GM18520 (cell line): ENCODE measurements at regions not wholly inside any gene's neighbourhood (a gene's known extent, or its start where the extent isn't known, plus 50 kb on each side); places are given as distances from the start of the nearest gene placed in this dataset.
A peak's percentile ranks its signal among the peaks of the same experiment; 100 is the strongest.

Source experiments
- ATAC-seq: cut with Tn5 transposase; IDR thresholded peaks from one replicate; pipeline ENCODE4 v1.9.1; 2021; ENCODE audit not compliant: unreplicated experiment

DNA sequence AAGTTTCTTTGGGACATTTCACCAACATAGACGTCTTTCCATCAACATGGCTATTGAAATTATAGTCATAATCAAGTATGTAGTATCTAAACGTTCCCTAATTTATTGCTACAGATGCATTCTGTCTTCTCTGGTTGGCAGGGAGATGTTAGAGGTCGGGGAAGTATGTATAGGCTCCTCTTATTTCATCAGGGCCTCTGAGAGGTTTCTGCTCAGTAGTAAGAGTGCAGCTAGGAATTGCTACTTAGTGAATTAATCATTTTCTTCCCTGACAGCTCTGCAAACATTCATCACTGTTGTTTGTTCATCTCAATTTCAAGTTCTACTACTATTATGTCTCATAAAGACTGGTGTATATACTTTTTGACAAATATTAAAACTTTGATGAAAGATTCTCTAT, 309.7 kb upstream of the NR2F2 start:
- ATAC-seq, result no peak

GRCh38 chr15:96023081-96023480, 307.4 kb upstream of the NR2F2 start:
- no peak for ATAC-seq

DNA sequence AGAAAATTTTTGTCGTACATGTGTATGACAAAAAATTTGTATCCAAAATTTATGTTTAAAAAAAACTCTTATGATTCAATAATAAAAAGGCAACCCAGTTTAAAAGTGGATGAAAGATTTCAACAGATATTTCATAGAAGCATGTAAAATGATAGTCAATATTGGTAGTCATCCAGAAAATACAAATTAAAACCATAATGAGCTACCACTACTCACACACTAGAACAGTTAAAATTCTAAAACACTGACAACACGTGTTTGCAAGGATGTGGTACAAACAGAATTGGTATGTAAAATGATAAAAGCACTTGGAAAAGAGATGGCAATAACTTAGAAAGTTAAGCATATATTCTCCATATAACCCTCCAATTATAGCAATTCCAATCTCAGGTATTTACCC, 303.0 kb upstream of the NR2F2 start:
- ATAC-seq, result no peak

- ATAC-seq, result no peak
These were observed 301.9 kb upstream of the NR2F2 start for GRCh38 chr15:96028620-96029019.

- ATAC-seq, result no peak
These were observed 301.3 kb upstream of the NR2F2 start for GRCh38 chr15:96029172-96029571.

GRCh38 chr15:96031426-96032110, 298.9 kb upstream of the NR2F2 start:
- no peak for ATAC-seq

DNA sequence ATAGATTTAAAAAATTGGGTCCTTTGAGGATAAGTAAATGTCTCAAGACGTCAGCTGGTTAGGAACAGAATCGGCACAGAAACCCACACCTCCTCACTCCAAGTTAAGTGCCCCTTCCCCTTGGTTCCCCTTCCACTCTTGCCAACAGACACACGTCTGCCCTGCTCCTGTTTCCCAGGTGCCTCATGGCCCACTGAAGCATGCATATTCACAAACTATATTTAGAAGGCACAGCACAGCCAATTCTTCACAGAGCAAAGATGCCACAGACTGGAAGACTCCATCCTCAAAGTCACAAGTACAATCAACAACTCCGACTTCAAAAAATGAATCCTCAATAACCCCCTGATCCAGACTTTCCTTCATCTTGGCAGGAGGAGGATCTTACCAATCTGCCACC, 295.4 kb upstream of the NR2F2 start:
- ATAC-seq, result no peak

DNA sequence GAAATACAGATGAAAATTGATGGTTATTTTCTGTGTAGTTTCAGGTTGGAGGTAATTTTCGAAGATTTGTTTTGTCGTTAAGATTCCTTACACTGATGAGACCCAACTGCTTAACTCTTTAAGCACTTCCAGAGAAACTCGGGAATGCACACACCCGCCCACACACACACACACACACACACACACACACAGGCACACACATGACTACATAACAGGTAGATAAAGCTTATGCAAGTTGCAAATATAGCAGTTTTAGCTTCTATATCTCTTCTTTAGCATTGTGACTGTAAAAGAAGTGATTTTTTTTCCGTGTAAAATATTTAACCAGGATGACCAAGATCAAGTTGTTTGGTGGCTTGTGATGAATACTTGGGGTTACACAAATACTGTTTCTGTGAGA, 294.9 kb upstream of the NR2F2 start:
- ATAC-seq, result no peak

- no peak for ATAC-seq
These were observed 292.9 kb upstream of the NR2F2 start for GRCh38 chr15:96037584-96037983.

GRCh38 chr15:96038131-96038530, 292.4 kb upstream of the NR2F2 start:
- no peak for ATAC-seq

- ATAC-seq, result no peak
These were observed 291.9 kb upstream of the NR2F2 start for GRCh38 chr15:96038650-96039049.

- no peak for ATAC-seq
These were observed 288.3 kb upstream of the NR2F2 start for GRCh38 chr15:96041982-96042733.

DNA sequence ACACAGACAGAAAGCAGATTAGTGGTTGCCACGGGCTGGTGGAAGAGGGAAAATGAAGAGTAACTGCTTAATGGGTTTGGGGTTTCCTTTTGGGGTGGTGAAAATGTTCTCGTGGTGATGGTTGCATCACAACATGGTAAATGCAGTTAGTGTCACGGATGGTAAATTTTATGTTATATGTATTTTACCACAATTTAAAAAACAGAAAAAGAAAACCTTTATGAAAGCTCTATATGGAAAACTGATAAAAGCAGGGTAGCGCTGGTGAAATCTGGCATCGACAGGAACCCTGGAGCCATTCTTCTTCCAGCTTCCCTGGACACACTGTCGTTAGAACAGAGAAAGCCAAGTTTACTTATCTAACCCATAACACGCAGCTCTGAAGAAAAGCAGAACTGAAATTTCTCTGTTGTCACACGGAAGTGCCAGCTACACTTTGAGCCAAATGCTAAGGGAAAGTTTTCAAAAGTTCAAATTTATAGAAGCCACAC, 287.7 kb upstream of the NR2F2 start:
- peak; percentile 43 for ATAC-seq

DNA sequence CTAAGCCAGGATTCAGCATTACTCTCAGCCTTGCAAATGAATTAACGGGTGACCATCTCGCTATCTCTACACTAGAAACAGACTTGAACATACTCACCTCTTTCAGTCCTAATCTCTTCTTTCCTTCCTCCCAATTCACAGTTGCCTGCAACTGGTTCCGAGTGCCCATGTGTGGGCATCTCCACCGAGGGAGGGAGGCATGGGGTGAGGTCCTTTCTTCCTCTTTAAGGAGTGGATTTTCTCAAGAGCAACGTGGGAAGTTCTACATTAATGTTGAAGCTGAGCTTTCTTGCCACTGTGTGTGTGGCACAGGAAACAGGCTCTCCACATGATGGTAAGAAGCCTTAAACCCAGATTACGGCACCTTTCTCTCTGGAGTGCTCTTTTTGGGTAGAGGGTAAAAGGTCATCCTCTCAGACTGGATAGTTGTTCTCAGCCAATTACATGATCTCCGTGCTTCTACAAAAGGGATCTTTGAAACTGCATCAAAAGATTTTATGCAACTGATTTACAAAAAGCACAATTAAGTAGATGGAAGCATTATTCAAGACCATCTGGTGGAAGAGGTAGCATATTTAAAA, 286.8 kb upstream of the NR2F2 start:
- no peak for ATAC-seq

DNA sequence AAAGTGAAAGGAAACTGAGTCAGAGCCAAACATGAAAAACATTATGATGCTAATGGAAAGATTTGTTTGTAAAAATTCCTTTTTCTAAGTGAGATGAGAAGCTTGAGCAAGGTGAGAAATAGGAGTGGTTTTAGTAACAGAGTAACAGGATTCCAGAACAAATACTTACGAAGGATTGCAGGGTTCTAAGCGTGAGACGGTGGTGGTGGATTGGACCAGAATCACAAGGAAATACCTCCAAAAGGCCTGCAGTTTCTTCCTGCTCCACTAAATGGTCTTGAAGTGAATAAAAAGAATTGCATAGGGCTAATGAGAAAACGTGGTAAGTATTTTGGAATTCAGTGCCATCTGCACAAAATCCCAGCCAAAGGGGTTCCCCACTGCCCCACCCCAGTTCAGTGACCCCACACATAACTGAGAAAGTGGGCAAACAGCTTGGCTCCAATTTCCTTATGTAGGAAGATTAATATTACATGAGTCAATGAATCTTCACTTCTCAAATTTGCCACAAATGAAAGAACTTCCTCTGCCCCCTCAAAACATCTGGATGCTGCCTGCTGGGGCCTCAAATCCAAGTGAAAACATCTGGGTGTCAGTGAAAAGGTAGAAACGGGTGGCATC, 283.8 kb upstream of the NR2F2 start:
- no peak for ATAC-seq

GRCh38 chr15:96047255-96047931, 283.1 kb upstream of the NR2F2 start:
- no peak for ATAC-seq

- ATAC-seq, result no peak
These were observed 281.2 kb upstream of the NR2F2 start for GRCh38 chr15:96049323-96049722.

DNA sequence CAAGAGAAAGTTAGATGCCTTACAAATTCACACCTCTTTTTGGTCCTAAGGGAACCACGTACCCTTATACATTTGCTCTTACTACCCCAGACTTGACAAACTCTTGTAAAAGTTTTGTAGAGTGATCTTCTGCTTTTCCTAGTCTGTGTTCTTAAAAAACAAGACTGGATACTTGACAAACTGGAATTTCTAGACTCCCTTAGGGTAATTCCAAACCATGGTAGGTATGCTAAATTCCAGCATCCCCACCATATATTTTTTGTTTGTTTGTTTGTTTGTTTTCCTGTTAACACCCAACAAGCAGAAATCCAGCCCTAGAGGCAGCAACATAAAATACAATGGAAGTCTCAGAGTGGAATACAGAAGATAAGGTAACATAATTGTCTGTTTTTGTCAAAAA, 280.7 kb upstream of the NR2F2 start:
- ATAC-seq, result no peak

- no peak for ATAC-seq
These were observed 278.9 kb upstream of the NR2F2 start for GRCh38 chr15:96051598-96051997.

DNA sequence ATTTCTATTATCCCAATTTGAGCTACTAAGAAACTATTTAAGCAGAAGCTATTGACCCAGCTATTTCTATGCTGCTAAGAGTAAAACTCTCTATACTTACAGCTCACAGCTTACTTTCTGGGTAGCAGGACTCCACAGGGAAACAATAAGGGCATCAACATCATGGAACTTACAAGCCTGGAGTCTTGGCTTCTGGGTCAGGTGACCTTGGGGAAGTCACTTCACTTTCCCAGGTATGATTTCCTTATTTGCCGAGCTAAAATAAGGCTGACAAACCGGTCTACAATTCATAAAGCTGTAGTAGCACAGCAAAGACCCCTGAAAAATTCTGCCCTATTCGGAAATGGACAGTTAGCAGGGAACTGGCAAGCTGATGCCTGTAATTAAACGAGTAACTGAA, 278.3 kb upstream of the NR2F2 start:
- no peak for ATAC-seq

DNA sequence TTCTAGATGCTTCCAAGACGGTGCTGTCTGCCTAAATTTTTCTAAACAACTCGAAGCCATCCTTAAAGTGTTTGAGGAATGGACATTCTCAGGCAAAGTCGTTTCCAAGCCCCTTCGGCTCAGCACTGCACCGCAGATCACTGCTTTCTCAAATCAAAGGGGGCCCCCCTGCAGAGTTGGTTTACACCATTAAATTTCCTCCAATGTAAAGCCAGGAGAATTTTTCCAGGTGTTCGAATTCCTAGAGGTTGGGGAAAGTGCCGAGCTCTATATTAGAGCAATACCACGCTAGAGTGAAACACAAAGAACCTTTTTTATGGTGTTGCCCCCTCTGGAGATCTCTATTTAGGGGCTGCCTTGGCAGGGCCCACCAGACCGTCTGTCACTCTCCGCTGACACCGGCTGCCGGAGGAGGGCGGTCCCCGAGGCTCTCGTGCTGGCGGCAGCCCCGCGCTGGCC, 277.9 kb upstream of the NR2F2 start:
- no peak for ATAC-seq
